OCI-LY7 (cell line): ENCODE measurements at regions not wholly inside any gene's neighbourhood (a gene's known extent, or its start where the extent isn't known, plus 50 kb on each side); places are given as distances from the start of the nearest gene placed in this dataset.
"Not testable (repeated sequence)": the region's sequence is repeated elsewhere in the genome, so short reads cannot be mapped to it uniquely, and the experiment has no call there.

ENCODE experiments used
- CTCF ChIP-seq: fragments of 200-600 bp; sonication (generic); conservative IDR thresholded peaks from 2 replicates; pipeline ENCODE4 v1.5.1; 2014; ENCODE audit warnings: mild to moderate bottlenecking, antibody characterized with exemption, low read length, moderate library complexity, mixed read lengths
- EZH2phosphoT487 ChIP-seq: fragments of 200-600 bp; sonication (generic); IDR thresholded peaks from 2 replicates; pipeline ENCODE4 v1.6.1; 2018; ENCODE audit warnings: low read depth, borderline replicate concordance, mild to moderate bottlenecking, mixed run types, antibody characterized with exemption, low read length, moderate library complexity, mixed read lengths

- not testable (repeated sequence) for TF ChIP-seq CTCF, EZH2phosphoT487
Observed at GRCh38 chr18:49720944-49721343, 92.4 kb downstream of the ACAA2 start.
